B cell (primary cell): ENCODE measurements at regions not wholly inside any gene's neighbourhood (a gene's known extent, or its start where the extent isn't known, plus 50 kb on each side); places are given as distances from the start of the nearest gene placed in this dataset.

Source experiments
- ATAC-seq: fragments of 200-7000 bp; cut with Tn5 transposase; one replicate; pipeline ENCODE4 v1.10.0; 2021; ENCODE audit warnings: low read depth, mild to moderate bottlenecking, moderate number of reproducible peaks, moderate library complexity
- CTCF ChIA-PET: fragments of 350-600 bp; sonication (Branson Sonifier 250); formaldehyde crosslinking; loops from one replicate; lab custom pipeline; 2021; ENCODE audit warnings: antibody characterized with exemption, inconsistent platforms; lab: Charles Lee
- POLR2A ChIA-PET: fragments of 350-600 bp; sonication (Branson Sonifier 250); formaldehyde crosslinking; loops from one replicate; lab custom pipeline; 2021; ENCODE audit warnings: antibody characterized with exemption; lab: Charles Lee
- DNase-seq: peaks from one replicate; pipeline ENCODE4 v3.0.0; 2013
- H2AFZ ChIP-seq: 2 replicates; pipeline ENCODE4 v1.6.1; 2012; ENCODE audit warnings: mild to moderate bottlenecking, low read depth, low read length; ENCODE audit not compliant: insufficient read depth, poor library complexity, severe bottlenecking
- H3K27ac ChIP-seq, 2 donors: 1 replicate in 1 of 2; 2 replicates in 1 of 2; pipeline ENCODE4 v1.5.1; 2012 to 2013; ENCODE audit warnings: low read length in 2 of 2, mild to moderate bottlenecking in 2 of 2, moderate library complexity in 1 of 2
- H3K27me3 ChIP-seq, 4 experiments: fragments of 200-600 bp in 1 of 4; sonication (generic) in 1 of 4; replicated peaks in 1 of 4; 1 replicate in 2 of 4; 2 replicates in 2 of 4; pipeline versions ENCODE4 v1.6.1 to v1.7.0; 2013 to 2016; ENCODE audit warnings: low read length in 3 of 4, mild to moderate bottlenecking in 2 of 4, mixed read lengths in 1 of 4, moderate library complexity in 1 of 4; ENCODE audit not compliant: insufficient read depth in 4 of 4, control insufficient read depth in 3 of 4; ENCODE audit errors: control extremely low read depth in 1 of 4
- H3K36me3 ChIP-seq, 2 experiments: replicated peaks in 1 of 2; 1 replicate in 1 of 2; 2 replicates in 1 of 2; pipeline versions ENCODE4 v1.6.1 to v1.7.1; 2013; ENCODE audit warnings: low read length in 1 of 2; ENCODE audit not compliant: insufficient read depth in 2 of 2, control insufficient read depth in 1 of 2; ENCODE audit errors: control extremely low read depth in 1 of 2, extremely low read depth in 1 of 2
- H3K4me1 ChIP-seq, 2 donors: fragments of 200-600 bp in 1 of 2; sonication (generic) in 1 of 2; 1 replicate in 1 of 2; 2 replicates in 1 of 2; pipeline versions ENCODE4 v1.5.1 to v1.6.1; 2013 to 2017; ENCODE audit warnings: low read length in 2 of 2; ENCODE audit not compliant: control insufficient read depth in 2 of 2, insufficient read depth in 2 of 2
- H3K4me2 ChIP-seq: replicated peaks from 2 replicates; pipeline ENCODE3; 2012; ENCODE audit warnings: mild to moderate bottlenecking, low read depth, low read length; ENCODE audit not compliant: poor library complexity, severe bottlenecking
- H3K4me3 ChIP-seq, 5 experiments: fragments of 200-600 bp in 1 of 5; sonication (generic) in 1 of 5; 1 replicate in 3 of 5; 2 replicates in 2 of 5; pipeline versions ENCODE4 v1.5.1 to v1.7.0; 2011 to 2016; ENCODE audit warnings: low read length in 4 of 5, mild to moderate bottlenecking in 4 of 5, low read depth in 2 of 5, control low read depth in 1 of 5, moderate library complexity in 1 of 5; ENCODE audit not compliant: insufficient read depth in 1 of 5; ENCODE audit errors: control extremely low read depth in 1 of 5, extremely low read depth in 1 of 5
- H3K79me2 ChIP-seq: fragments of 200-600 bp; sonication (generic); one replicate; pipeline ENCODE4 v1.6.0; 2016; ENCODE audit warnings: low read length; ENCODE audit not compliant: control insufficient read depth, insufficient read depth
- H3K9ac ChIP-seq: fragments of 200-600 bp; sonication (generic); 2 replicates; pipeline ENCODE4 v1.6.1; 2017; ENCODE audit warnings: mild to moderate bottlenecking, low read length, moderate library complexity
- H3K9me3 ChIP-seq, 3 donors: one replicate each; pipeline versions ENCODE4 v1.6.1 to v1.7.1; 2013; ENCODE audit warnings: low read length in 2 of 3; ENCODE audit not compliant: control insufficient read depth in 2 of 3, insufficient read depth in 1 of 3; ENCODE audit errors: control extremely low read depth in 1 of 3
- H4K20me1 ChIP-seq: 2 replicates; pipeline ENCODE4 v1.6.0; 2012; ENCODE audit warnings: mild to moderate bottlenecking, low read length; ENCODE audit not compliant: insufficient read depth, control insufficient read depth, poor library complexity, severe bottlenecking
- H3K27ac Mint-ChIP-seq: one replicate; pipeline ENCODE4 v1.8.0; 2021; ENCODE audit warnings: mixed read lengths
- H3K27me3 Mint-ChIP-seq: one replicate; pipeline ENCODE4 v1.8.0; 2021; ENCODE audit warnings: mixed read lengths
- H3K4me1 Mint-ChIP-seq: one replicate; pipeline ENCODE4 v1.8.0; 2021; ENCODE audit warnings: mixed read lengths
- H3K4me3 Mint-ChIP-seq: one replicate; pipeline ENCODE4 v1.8.0; 2021; ENCODE audit warnings: mixed read lengths
- H3K9me3 Mint-ChIP-seq: one replicate; pipeline ENCODE4 v1.8.0; 2022; ENCODE audit warnings: mixed read lengths; ENCODE audit not compliant: insufficient read depth
- EZH2 ChIP-seq: IDR thresholded peaks from 2 replicates; pipeline ENCODE4 v1.6.1; 2012; ENCODE audit warnings: borderline replicate concordance, low read depth, mild to moderate bottlenecking, moderate library complexity, low read length; ENCODE audit not compliant: insufficient read depth, poor library complexity, severe bottlenecking
- WGBS: methylation state at CpG from one replicate; pipeline ENCODE4 v1.1.5; 2013; ENCODE audit warnings: missing lambda C conversion rate; ENCODE audit not compliant: insufficient coverage; 5-methylcytosine and 5-hydroxymethylcytosine counted together
- intact Hi-C: fragments of 100-400 bp; cut with micrococcal nuclease; formaldehyde crosslinking; loops from one replicate; pipeline ENCODE4 v1.10.0; 2022
- TF ChIP-seq, protein P1 (sequence below): fragments of 200-600 bp; IDR thresholded peaks from one replicate; pipeline ENCODE4 v1.8.0; 2022; ENCODE audit warnings: antibody characterized with exemption, mild to moderate bottlenecking

DNA sequence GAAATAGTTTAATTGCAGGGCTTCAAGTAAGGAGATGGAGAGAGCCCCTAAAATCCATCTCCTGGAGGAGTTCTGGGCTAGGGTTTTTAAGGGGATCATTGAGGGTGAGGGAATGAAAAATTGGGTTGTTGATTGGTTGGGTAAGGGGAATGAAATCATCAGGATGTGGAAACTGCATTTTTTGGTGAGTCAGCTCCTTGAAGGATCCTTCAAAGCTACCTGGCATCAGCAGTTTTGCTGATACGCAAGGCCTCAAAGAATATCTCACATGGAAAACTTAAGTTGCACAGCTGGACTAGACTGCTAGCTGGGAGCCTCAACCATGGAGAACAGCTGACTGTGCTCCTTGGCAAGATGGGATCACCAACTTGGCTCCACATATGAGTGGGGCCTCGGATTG is 136.7 kb downstream of the FGF10 start:
- H3K9ac ChIP-seq, result no peak overlapping the region
- no peak overlapping the region for H3K27ac ChIP-seq
- DNase-seq (no peak), ATAC-seq (no peak)
- TF ChIP-seq EZH2, result no peak
- TF ChIP-seq, protein P1, sequence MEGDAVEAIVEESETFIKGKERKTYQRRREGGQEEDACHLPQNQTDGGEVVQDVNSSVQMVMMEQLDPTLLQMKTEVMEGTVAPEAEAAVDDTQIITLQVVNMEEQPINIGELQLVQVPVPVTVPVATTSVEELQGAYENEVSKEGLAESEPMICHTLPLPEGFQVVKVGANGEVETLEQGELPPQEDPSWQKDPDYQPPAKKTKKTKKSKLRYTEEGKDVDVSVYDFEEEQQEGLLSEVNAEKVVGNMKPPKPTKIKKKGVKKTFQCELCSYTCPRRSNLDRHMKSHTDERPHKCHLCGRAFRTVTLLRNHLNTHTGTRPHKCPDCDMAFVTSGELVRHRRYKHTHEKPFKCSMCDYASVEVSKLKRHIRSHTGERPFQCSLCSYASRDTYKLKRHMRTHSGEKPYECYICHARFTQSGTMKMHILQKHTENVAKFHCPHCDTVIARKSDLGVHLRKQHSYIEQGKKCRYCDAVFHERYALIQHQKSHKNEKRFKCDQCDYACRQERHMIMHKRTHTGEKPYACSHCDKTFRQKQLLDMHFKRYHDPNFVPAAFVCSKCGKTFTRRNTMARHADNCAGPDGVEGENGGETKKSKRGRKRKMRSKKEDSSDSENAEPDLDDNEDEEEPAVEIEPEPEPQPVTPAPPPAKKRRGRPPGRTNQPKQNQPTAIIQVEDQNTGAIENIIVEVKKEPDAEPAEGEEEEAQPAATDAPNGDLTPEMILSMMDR, result no peak
- POLR2A ChIA-PET, result no interaction called here
- H3K4me3 ChIP-seq, result no peak overlapping the region
- H3K4me2 ChIP-seq, result no peak overlapping the region
- H3K27me3 ChIP-seq, result no peaks in the 10 kb centered on the region
- H3K27me3 Mint-ChIP-seq, result no peaks in the 10 kb centered on the region
- no peak overlapping the region for H3K27ac Mint-ChIP-seq
- H3K36me3 ChIP-seq, result no peaks in the 10 kb centered on the region
- H3K79me2 ChIP-seq, result no peaks in the 10 kb centered on the region
- no peaks in the 10 kb centered on the region for H3K4me1 Mint-ChIP-seq
- 70% methylated on average over 2 of the region's 2 CpGs for WGBS
- H4K20me1 ChIP-seq, result no peaks in the 10 kb centered on the region
- CTCF ChIA-PET, result no interaction called here
- intact Hi-C loops, result no loop called here
- peaks cover 3% of the 10 kb centered on the region for H3K9me3 Mint-ChIP-seq
- H3K4me1 ChIP-seq, result no peaks in the 10 kb centered on the region
- no peak overlapping the region for H3K4me3 Mint-ChIP-seq
- H2AFZ ChIP-seq, result no peak overlapping the region
- H3K9me3 ChIP-seq, result no peaks in the 10 kb centered on the region

DNA sequence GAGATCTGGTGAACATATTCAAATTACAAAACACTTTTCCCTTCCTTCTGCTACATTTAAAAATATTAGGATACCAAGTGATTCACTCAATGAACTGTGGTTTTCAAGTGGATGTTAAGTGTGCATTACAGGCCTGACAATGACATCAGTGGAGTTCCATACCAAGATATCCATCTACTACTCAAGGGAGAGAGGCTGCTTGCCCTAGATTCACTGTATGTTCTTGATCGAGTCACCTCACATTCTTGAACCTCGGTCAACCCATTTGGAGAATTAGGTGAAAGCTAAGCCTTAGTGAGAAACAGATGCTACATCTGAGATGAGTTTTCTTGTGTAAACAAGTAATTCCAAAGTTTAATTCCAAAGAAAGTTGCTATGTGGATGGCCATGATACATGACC is 142.2 kb downstream of the FGF10 start:
- Histone ChIP-seq H3K27me3 (no peaks in the 10 kb centered on the region), H3K4me2 (no peak overlapping the region), H3K9ac (no peak overlapping the region), H3K36me3 (no peaks in the 10 kb centered on the region), H4K20me1 (no peaks in the 10 kb centered on the region), H3K4me3 (no peak overlapping the region), H3K4me1 (no peaks in the 10 kb centered on the region), H3K27ac (no peak overlapping the region), H3K79me2 (no peaks in the 10 kb centered on the region), H3K9me3 (no peaks in the 10 kb centered on the region), H2AFZ (no peak overlapping the region)
- ATAC-seq (no peak), DNase-seq (no peak)
- H3K27ac Mint-ChIP-seq, result no peak overlapping the region
- no peaks in the 10 kb centered on the region for H3K27me3 Mint-ChIP-seq
- H3K4me3 Mint-ChIP-seq, result no peak overlapping the region
- WGBS, result 100% methylated on average over 1 of the region's 2 CpGs
- TF ChIP-seq, protein P1, result no peak
- TF ChIP-seq EZH2, result no peak
- H3K9me3 Mint-ChIP-seq, result peaks cover 3% of the 10 kb centered on the region
- intact Hi-C loops, result no loop called here
- ChIA-PET CTCF (no interaction called here), POLR2A (no interaction called here)
- H3K4me1 Mint-ChIP-seq, result no peaks in the 10 kb centered on the region
